ENCODE measurements at regions not wholly inside any gene's neighbourhood (a gene's known extent, or its start where the extent isn't known, plus 50 kb on each side); places are given as distances from the start of the nearest gene placed in this dataset.
A peak's percentile ranks its signal among the peaks of the same experiment; 100 is the strongest.

DNA sequence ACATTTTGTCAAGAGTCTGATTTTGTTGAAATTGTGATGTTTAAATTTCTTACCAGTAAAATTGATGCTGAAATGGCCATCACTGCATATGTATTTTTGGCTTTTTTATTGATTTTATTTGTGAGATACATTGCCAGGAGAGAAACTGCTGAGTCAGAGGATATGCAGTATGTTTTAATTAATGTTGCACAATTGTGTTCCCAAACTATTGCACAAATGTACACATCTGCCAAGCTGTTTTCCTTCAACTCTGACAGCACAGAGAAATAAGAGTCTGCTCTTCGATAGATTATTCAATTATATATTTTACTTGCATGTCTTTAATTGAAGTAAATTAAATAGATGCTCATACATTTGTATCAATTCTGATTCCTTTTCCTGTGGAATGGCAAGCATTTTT, 640.2 kb upstream of the LUZP2 start:
- H3K4me1 ChIP-seq (ENCODE audit: low read length): no peaks in the 10 kb centered on the region
- H4K20me1 ChIP-seq (ENCODE audit: insufficient read depth, low read length): no peaks in the 10 kb centered on the region
- H3K27me3 ChIP-seq (replicated peaks; ENCODE audit: insufficient read depth, low read length): no peaks in the 10 kb centered on the region
- no peak overlapping the region for H3K4me3 ChIP-seq (ENCODE audit: low read length)
- no peak for DNase-seq
- H3K4me2 ChIP-seq (ENCODE audit: low read depth, low read length): no peak overlapping the region
- H3K36me3 ChIP-seq (replicated peaks; ENCODE audit: insufficient read depth, low read length): no peaks in the 10 kb centered on the region
- H3F3A ChIP-seq (ENCODE audit: insufficient read depth, low read length): no peaks in the 10 kb centered on the region
- H2AFZ ChIP-seq (ENCODE audit: low read length): no peak overlapping the region
- H3K27ac ChIP-seq (ENCODE audit: low read length): no peak overlapping the region
- no peak overlapping the region for H3K9ac ChIP-seq (ENCODE audit: low read length)
- TF ChIP-seq EZH2phosphoT487 (IDR thresholded peaks at IDR 0.05; ENCODE audit: low read length) (no peak), EZH2 (optimal IDR thresholded peaks at IDR 0.05; ENCODE audit: low read depth, low read length) (no peak)
- TF ChIP-seq, protein P1, sequence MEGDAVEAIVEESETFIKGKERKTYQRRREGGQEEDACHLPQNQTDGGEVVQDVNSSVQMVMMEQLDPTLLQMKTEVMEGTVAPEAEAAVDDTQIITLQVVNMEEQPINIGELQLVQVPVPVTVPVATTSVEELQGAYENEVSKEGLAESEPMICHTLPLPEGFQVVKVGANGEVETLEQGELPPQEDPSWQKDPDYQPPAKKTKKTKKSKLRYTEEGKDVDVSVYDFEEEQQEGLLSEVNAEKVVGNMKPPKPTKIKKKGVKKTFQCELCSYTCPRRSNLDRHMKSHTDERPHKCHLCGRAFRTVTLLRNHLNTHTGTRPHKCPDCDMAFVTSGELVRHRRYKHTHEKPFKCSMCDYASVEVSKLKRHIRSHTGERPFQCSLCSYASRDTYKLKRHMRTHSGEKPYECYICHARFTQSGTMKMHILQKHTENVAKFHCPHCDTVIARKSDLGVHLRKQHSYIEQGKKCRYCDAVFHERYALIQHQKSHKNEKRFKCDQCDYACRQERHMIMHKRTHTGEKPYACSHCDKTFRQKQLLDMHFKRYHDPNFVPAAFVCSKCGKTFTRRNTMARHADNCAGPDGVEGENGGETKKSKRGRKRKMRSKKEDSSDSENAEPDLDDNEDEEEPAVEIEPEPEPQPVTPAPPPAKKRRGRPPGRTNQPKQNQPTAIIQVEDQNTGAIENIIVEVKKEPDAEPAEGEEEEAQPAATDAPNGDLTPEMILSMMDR (IDR thresholded peaks at IDR 0.05; ENCODE audit: low read length): no peak
- no peaks in the 10 kb centered on the region for H3K9me2 ChIP-seq (replicated peaks; ENCODE audit: insufficient read depth, low read length)
- no peaks in the 10 kb centered on the region for H3K79me2 ChIP-seq (ENCODE audit: low read length)
- no peaks in the 10 kb centered on the region for H3K9me3 ChIP-seq (replicated peaks; ENCODE audit: insufficient read depth, low read length)

DNA sequence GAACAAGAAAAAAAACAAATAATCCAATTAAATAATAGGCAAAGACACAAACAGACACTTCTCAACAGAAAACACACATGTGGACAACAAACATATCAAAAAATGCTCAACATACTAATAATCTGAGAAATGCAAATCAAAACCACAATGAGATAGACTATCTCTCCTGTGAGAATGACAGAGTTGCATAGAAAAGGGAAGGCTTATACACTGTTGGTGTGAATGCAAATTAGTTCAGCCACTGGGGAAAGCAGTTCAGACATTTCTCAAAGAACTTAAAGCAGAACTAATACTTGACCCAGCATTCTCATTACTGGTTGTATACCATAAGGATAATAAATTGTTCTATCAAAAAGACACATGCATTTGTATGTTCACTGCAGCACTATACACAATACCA, 637.8 kb upstream of the LUZP2 start:
- Histone ChIP-seq H3K27me3 (replicated peaks; ENCODE audit: insufficient read depth, low read length) (no peaks in the 10 kb centered on the region), H3K36me3 (replicated peaks; ENCODE audit: insufficient read depth, low read length) (no peaks in the 10 kb centered on the region), H3F3A (ENCODE audit: insufficient read depth, low read length) (no peaks in the 10 kb centered on the region), H3K4me1 (ENCODE audit: low read length) (no peaks in the 10 kb centered on the region), H3K4me3 (ENCODE audit: low read length) (no peak overlapping the region), H3K79me2 (ENCODE audit: low read length) (no peaks in the 10 kb centered on the region), H3K27ac (ENCODE audit: low read length) (no peak overlapping the region), H3K9ac (ENCODE audit: low read length) (no peak overlapping the region), H3K4me2 (ENCODE audit: low read depth, low read length) (no peak overlapping the region), H4K20me1 (ENCODE audit: insufficient read depth, low read length) (no peaks in the 10 kb centered on the region), H3K9me2 (replicated peaks; ENCODE audit: insufficient read depth, low read length) (no peaks in the 10 kb centered on the region), H3K9me3 (replicated peaks; ENCODE audit: insufficient read depth, low read length) (no peaks in the 10 kb centered on the region), H2AFZ (ENCODE audit: low read length) (no peak overlapping the region)
- TF ChIP-seq EZH2phosphoT487 (IDR thresholded peaks at IDR 0.05; ENCODE audit: low read length) (no peak), EZH2 (optimal IDR thresholded peaks at IDR 0.05; ENCODE audit: low read depth, low read length) (no peak)
- TF ChIP-seq, protein P1 (IDR thresholded peaks at IDR 0.05; ENCODE audit: low read length): no peak
- DNase-seq: peak; percentile 25

DNA sequence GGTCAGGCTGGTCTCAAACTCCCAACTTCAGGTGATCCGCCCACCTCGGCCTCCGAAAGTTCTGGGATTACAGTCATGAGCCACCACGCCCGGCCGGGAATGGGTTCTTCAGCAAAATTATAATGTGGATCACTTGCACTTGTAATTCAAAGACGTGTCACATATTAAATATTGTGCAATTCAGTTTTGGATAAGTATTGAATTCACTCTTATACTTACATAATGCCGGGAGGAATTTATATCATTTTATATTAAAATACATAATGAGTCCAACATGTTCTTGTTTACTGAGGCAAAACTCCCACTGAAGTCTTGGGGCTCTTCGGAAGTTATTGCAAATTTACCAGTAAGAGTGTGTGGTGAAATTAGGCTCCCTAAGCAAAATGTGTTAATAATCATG, 635.2 kb upstream of the LUZP2 start:
- Histone ChIP-seq H3K4me1 (ENCODE audit: low read length) (no peaks in the 10 kb centered on the region), H3K9ac (ENCODE audit: low read length) (no peak overlapping the region), H3K27ac (ENCODE audit: low read length) (no peak overlapping the region), H3K4me3 (ENCODE audit: low read length) (no peak overlapping the region), H3K36me3 (replicated peaks; ENCODE audit: insufficient read depth, low read length) (no peaks in the 10 kb centered on the region), H3F3A (ENCODE audit: insufficient read depth, low read length) (no peaks in the 10 kb centered on the region), H3K27me3 (replicated peaks; ENCODE audit: insufficient read depth, low read length) (no peaks in the 10 kb centered on the region), H2AFZ (ENCODE audit: low read length) (no peak overlapping the region), H4K20me1 (ENCODE audit: insufficient read depth, low read length) (no peaks in the 10 kb centered on the region), H3K9me3 (replicated peaks; ENCODE audit: insufficient read depth, low read length) (no peaks in the 10 kb centered on the region), H3K4me2 (ENCODE audit: low read depth, low read length) (no peak overlapping the region), H3K79me2 (ENCODE audit: low read length) (no peaks in the 10 kb centered on the region), H3K9me2 (replicated peaks; ENCODE audit: insufficient read depth, low read length) (no peaks in the 10 kb centered on the region)
- DNase-seq: no peak
- TF ChIP-seq EZH2 (optimal IDR thresholded peaks at IDR 0.05; ENCODE audit: low read depth, low read length) (no peak), EZH2phosphoT487 (IDR thresholded peaks at IDR 0.05; ENCODE audit: low read length) (no peak)
- TF ChIP-seq, protein P1 (IDR thresholded peaks at IDR 0.05; ENCODE audit: low read length): no peak

All from MM.1S (cell line).